ENCODE measurements at regions not wholly inside any gene's neighbourhood (a gene's known extent, or its start where the extent isn't known, plus 50 kb on each side); places are given as distances from the start of the nearest gene placed in this dataset.

GRCh38 chr10:131778385-131778784 is 122.4 kb upstream of the PPP2R2D start:
- TF ChIP-seq CTCF (IDR thresholded peaks at IDR 0.05), result no peak
- no peak for TF ChIP-seq POLR2A (IDR thresholded peaks at IDR 0.05)

All from body of pancreas (tissue), 4 donors.